Osteocyte (in vitro differentiated cells): ENCODE measurements at regions not wholly inside any gene's neighbourhood (a gene's known extent, or its start where the extent isn't known, plus 50 kb on each side); places are given as distances from the start of the nearest gene placed in this dataset.
"Not testable (repeated sequence)": the region's sequence is repeated elsewhere in the genome, so short reads cannot be mapped to it uniquely, and the experiment has no call there.

ENCODE experiments used
- DNase-seq: peaks from one replicate; pipeline ENCODE4 v3.0.0; 2021; ENCODE audit warnings: mixed read lengths; ENCODE audit not compliant: unreplicated experiment; ENCODE audit errors: extremely low spot score
- H3K27ac Mint-ChIP-seq: one replicate; pipeline ENCODE4 v1.8.0; 2021; ENCODE audit warnings: mild to moderate bottlenecking, mixed read lengths; ENCODE audit not compliant: unreplicated experiment
- H3K27me3 Mint-ChIP-seq: one replicate; pipeline ENCODE4 v1.8.0; 2021; ENCODE audit warnings: mixed read lengths; ENCODE audit not compliant: unreplicated experiment
- H3K36me3 Mint-ChIP-seq: one replicate; pipeline ENCODE4 v1.8.0; 2021; ENCODE audit warnings: mixed read lengths; ENCODE audit not compliant: unreplicated experiment
- H3K4me1 Mint-ChIP-seq: one replicate; pipeline ENCODE4 v1.8.0; 2021; ENCODE audit warnings: mixed read lengths; ENCODE audit not compliant: unreplicated experiment
- H3K4me3 Mint-ChIP-seq: one replicate; pipeline ENCODE4 v1.8.0; 2021; ENCODE audit warnings: mild to moderate bottlenecking, moderate library complexity, mixed read lengths; ENCODE audit not compliant: unreplicated experiment
- H3K9me3 Mint-ChIP-seq: one replicate; pipeline ENCODE4 v1.8.0; 2021; ENCODE audit warnings: mixed read lengths; ENCODE audit not compliant: unreplicated experiment
- TF ChIP-seq, protein P1 (sequence below): fragments of 200-600 bp; sonication (generic); IDR thresholded peaks from 2 replicates; pipeline ENCODE4 v1.5.0; 2021; ENCODE audit warnings: antibody characterized with exemption, mild to moderate bottlenecking, moderate library complexity

- Mint-ChIP-seq H3K4me3 (no peak overlapping the region), H3K27me3 (peaks cover 9% of the 10 kb centered on the region), H3K9me3 (no peaks in the 10 kb centered on the region), H3K27ac (no peak overlapping the region), H3K4me1 (no peaks in the 10 kb centered on the region), H3K36me3 (no peaks in the 10 kb centered on the region)
- TF ChIP-seq, protein P1, sequence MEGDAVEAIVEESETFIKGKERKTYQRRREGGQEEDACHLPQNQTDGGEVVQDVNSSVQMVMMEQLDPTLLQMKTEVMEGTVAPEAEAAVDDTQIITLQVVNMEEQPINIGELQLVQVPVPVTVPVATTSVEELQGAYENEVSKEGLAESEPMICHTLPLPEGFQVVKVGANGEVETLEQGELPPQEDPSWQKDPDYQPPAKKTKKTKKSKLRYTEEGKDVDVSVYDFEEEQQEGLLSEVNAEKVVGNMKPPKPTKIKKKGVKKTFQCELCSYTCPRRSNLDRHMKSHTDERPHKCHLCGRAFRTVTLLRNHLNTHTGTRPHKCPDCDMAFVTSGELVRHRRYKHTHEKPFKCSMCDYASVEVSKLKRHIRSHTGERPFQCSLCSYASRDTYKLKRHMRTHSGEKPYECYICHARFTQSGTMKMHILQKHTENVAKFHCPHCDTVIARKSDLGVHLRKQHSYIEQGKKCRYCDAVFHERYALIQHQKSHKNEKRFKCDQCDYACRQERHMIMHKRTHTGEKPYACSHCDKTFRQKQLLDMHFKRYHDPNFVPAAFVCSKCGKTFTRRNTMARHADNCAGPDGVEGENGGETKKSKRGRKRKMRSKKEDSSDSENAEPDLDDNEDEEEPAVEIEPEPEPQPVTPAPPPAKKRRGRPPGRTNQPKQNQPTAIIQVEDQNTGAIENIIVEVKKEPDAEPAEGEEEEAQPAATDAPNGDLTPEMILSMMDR, result no peak
- DNase-seq, result no peak
These were observed 136.0 kb upstream of the PTPRG start for GRCh38 chr3:61425356-61425755.

- H3K4me3 Mint-ChIP-seq, result no peak overlapping the region
- H3K36me3 Mint-ChIP-seq, result no peaks in the 10 kb centered on the region
- peaks cover 5% of the 10 kb centered on the region for H3K27me3 Mint-ChIP-seq
- H3K27ac Mint-ChIP-seq, result no peak overlapping the region
- H3K4me1 Mint-ChIP-seq, result no peaks in the 10 kb centered on the region
- H3K9me3 Mint-ChIP-seq, result no peaks in the 10 kb centered on the region
- TF ChIP-seq, protein P1, result no peak
- no peak for DNase-seq
These were observed 132.3 kb upstream of the PTPRG start for GRCh38 chr3:61429106-61429505.

DNA sequence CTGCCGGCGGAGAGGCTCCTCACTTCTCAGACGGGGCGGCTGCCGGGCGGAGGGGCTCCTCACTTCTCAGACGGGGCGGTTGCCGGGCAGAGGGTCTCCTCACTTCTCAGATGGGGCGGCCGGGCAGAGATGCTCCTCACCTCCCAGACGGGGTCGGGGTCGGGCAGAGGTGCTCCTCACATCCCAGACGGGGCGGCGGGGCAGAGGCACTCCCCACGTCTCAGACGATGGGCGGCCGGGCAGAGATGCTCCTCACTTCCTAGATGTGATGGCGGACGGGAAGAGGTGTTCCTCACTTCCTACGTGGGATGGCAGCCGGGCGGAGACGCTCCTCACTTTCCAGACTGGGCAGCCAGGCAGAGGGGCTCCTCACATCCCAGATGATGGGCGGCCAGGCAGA is 126.5 kb upstream of the PTPRG start:
- not testable (repeated sequence) for H3K4me1 Mint-ChIP-seq, DNase-seq, H3K36me3 Mint-ChIP-seq, H3K27ac Mint-ChIP-seq, H3K9me3 Mint-ChIP-seq, H3K4me3 Mint-ChIP-seq
- H3K27me3 Mint-ChIP-seq, result peaks cover 11% of the 10 kb centered on the region

- H3K4me3 Mint-ChIP-seq, H3K36me3 Mint-ChIP-seq, H3K4me1 Mint-ChIP-seq, H3K9me3 Mint-ChIP-seq, H3K27ac Mint-ChIP-seq, DNase-seq: not testable (repeated sequence)
- H3K27me3 Mint-ChIP-seq, result peaks cover 12% of the 10 kb centered on the region
These were observed 126.0 kb upstream of the PTPRG start for GRCh38 chr3:61435361-61435760.

DNA sequence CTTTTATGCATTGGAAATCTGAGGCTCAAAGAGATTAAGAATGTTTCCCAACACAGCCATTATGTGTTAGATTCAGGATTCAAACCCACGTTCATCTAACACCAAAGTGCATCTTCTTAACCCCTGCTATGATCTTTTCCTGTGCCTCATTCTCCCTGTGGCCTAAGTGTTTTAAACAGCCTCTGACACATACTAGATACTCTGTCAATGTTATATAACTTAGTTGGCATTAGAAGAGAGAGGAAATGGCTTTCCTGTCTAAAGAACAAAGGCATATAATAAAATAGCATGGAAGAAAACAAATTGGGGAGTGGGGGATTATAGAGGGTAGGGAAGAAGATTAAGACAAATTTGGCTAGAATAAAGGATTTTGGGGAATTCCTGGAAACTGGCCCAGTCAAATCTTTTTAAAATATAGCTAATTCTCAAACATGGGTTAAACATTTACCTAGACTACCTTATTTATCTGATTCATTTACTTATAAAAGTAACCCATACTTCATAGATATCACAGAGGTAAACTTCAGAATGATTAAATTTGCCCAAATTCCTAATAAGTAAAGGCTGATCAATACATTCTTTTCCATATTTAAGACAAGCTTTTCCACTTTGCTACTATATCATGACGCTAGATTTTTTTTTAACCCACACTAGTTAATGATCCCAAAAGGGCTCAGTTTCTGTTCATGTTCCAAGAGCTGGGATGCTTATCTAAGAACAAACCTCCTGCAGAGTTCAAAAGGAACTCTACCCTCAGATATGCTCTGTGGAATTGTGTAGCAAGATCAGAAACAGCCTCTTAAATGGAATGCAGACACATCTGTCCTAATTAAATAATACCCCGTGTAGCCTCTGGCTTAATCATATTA is 122.9 kb upstream of the PTPRG start:
- Mint-ChIP-seq H3K4me3 (no peak overlapping the region), H3K36me3 (no peaks in the 10 kb centered on the region), H3K4me1 (no peaks in the 10 kb centered on the region), H3K27me3 (peaks cover 25% of the 10 kb centered on the region), H3K9me3 (no peaks in the 10 kb centered on the region), H3K27ac (no peak overlapping the region)
- no peak for DNase-seq
- TF ChIP-seq, protein P1, result no peak

- Mint-ChIP-seq H3K9me3 (no peaks in the 10 kb centered on the region), H3K36me3 (no peaks in the 10 kb centered on the region)
These were observed 122.3 kb upstream of the PTPRG start for GRCh38 chr3:61439122-61439458.

More at GRCh38 chr3:61439122-61439458, 122.3 kb upstream of the PTPRG start:
- DNase-seq, result no peak
- Mint-ChIP-seq H3K4me1 (peaks cover 5% of the 10 kb centered on the region), H3K27me3 (peaks cover 25% of the 10 kb centered on the region), H3K4me3 (no peak overlapping the region), H3K27ac (no peak overlapping the region)
- TF ChIP-seq, protein P1, result no peak
